DLD1 (cell line): ENCODE measurements at regions not wholly inside any gene's neighbourhood (a gene's known extent, or its start where the extent isn't known, plus 50 kb on each side); places are given as distances from the start of the nearest gene placed in this dataset.

Experiments used
- in situ Hi-C: cut with HindIII; loops from 2 replicates; pipeline ENCODE4 v1.10.0; 2017; ENCODE audit warnings: low sequenced_read_pairs

- in situ Hi-C loops: no loop called here
Observed at GRCh38 chr16:82499302-82499701, 127.5 kb upstream of the CDH13 start.

GRCh38 chr16:82497139-82497538 lies 129.6 kb upstream of the CDH13 start:
- in situ Hi-C loops: no loop called here

GRCh38 chr16:82488460-82488859 lies 138.3 kb upstream of the CDH13 start:
- in situ Hi-C loops: no loop called here

GRCh38 chr16:82481455-82481854 lies 145.3 kb upstream of the CDH13 start:
- in situ Hi-C loops: no loop called here

GRCh38 chr16:82476786-82477185 lies 150.0 kb upstream of the CDH13 start:
- in situ Hi-C loops: no loop called here

GRCh38 chr16:82470620-82471152 lies 156.1 kb upstream of the CDH13 start:
- in situ Hi-C loops: no loop called here

- in situ Hi-C loops: no loop called here
Observed at GRCh38 chr16:82470016-82470415, 156.8 kb upstream of the CDH13 start.

DNA sequence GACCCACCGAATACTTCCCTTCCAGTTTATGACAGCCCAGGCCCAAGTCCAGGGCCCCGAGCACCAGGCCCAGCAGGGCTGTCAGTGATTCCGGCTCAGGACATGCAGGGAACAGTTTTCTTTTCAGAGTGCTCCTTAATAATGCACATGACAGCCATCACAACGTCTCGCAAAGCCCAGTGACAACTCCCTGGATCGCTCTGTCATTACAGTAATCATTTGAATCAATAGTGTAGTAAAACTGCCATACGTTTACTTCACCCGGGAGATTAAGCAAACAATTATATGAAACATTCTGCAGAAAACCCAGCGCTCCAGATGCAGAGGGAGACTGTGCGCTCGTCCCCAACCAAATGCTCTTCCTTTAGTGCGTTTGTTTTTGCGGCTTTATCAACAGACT lies 162.6 kb upstream of the CDH13 start:
- in situ Hi-C loops: no loop called here

DNA sequence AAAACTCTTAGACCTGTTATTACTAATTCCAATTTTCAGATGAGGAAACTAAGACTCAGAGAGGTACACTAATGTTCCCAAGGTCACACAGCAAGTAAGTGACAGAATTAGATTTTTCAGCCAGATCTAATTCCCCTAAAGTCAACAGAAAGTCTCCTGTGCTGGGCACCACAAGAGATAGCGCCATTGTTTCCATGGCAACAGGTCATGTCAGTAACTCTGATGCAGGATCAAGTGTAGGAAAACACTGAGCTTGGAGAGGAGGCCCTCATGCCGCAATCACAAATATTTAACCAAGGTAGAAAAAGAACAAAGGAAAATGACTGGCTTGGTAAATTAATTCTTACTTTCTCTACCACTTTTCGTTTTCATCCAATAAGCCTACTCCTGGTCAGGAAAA lies 166.0 kb upstream of the CDH13 start:
- in situ Hi-C loops: no loop called here

- in situ Hi-C loops: no loop called here
Observed at GRCh38 chr16:82459580-82460256, 167.1 kb upstream of the CDH13 start.

GRCh38 chr16:82456683-82457082 lies 170.1 kb upstream of the CDH13 start:
- in situ Hi-C loops: no loop called here

GRCh38 chr16:82454566-82454965 lies 172.2 kb upstream of the CDH13 start:
- in situ Hi-C loops: no loop called here

DNA sequence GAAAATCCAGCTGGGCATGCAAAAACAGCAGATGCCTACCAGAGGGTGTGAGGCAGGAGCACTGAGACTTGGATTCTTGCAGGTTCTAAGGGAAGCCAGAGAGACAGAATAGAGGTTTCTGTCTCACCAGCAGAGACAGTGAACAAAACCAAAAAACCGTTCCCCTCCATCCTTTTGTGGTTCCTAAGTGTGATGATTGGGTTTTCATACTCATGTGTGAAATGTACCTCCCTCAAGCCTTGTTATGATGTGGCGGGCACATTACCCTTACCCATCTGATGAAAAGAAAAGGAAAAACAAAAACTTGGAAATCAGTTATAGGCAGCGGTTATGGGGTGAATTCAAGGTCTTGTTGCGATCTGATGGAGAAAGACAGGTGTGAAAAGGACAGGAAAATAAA lies 172.6 kb upstream of the CDH13 start:
- in situ Hi-C loops: no loop called here

DNA sequence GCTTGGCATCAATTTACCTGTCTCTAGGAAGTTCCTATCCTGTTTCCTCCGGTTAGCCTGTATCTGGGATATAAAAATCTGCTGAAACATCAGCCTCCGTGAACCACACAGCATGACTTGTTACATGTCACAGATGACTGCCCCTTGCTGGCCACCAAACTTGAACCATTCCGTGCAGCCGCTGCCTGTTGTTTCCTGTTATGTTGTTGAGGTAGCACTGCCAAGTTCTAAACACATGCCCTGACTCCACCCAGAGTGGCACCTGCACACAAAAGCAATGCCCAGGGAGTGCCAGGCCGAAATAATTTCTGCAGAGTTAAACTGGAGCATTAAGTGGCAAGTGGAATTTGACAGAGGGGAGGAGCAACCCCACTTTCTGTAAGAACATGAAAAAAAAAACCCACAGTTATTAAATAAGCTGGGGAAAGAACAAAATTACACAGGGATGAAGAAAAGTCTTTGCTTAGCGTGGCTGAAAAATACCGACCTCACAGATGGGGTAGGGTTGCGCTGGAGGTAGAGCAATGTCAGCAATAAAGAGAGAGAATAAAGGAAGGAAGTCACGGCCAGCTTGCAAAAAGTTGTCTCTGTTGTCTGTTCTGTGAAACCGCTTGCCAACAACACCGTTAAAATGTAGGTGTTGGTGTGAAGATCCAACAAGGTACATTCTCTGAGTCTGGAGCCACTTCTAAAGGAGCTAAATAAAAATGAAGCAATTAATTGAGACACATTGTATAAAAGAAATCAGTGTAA lies 174.6 kb upstream of the CDH13 start:
- in situ Hi-C loops: no loop called here

DNA sequence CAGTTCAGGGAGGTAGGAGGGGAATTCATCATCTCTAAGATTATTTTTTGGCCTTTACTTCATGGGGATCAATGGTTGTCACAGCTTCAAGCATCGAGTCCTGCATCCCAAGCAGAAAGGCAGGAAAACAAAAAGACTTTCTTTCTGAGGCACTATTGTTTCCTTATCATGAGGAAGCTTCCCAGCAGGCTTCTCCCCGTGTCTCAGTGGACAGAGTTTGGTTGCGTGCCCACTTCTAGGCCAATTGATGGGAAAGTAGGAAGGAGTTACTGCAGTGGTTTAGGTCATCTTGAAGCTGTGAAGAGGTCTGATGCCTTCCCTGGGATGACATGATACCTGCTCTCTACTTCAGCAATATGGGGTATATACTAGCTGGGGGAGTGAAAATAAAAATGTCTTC lies 175.3 kb upstream of the CDH13 start:
- in situ Hi-C loops: no loop called here

DNA sequence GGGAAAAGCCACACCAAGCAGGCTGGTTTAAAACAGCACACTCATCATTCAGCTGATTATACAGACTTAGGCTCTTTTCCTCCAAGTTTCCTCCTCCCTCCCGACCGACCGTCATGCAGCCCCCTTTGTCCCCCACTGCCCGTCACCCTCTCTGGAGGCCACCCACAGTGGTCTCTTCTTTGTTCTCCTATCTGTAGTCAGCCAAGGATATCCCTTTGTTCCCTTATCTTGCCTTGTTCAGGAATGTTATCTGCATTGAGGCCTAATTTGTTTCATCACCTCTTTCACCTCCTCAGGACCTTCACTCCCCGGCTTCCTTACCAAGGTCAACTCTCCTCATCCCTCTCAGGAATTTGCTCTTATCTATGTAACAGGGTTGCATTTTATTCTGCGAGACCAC lies 186.4 kb upstream of the CDH13 start:
- in situ Hi-C loops: no loop called here

DNA sequence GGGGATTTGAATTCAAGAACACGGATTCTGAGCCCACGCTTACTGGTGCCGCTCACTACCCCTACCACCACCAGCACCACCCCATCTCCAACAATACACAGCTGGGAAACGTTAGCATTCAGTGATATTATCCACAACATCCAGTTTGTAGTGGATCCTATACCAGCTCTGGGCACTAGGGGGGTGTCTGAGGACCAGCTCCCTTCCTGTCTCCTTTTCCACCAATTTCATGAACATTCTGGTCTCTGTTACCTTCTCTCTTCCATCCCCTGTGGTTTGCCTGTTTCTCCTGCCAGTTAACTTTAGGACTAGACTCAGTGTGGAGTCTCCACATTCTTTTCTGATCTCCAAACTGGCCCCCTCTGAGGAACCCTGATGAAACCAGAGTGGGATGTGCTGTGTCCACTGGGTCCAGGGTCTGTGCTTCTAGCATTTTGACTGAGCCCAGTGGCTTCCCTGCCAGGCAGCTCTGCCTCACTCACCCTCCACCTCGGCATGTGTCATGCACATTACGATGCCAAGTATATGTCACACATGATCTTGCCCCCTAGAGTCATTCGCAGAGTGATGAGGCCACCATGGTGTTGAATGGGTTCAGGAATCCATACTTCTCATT lies 187.0 kb upstream of the CDH13 start:
- in situ Hi-C loops: no loop called here

- in situ Hi-C loops: no loop called here
Observed at GRCh38 chr16:82433042-82433441, 193.7 kb upstream of the CDH13 start.

GRCh38 chr16:82432261-82432660 lies 194.5 kb upstream of the CDH13 start:
- in situ Hi-C loops: no loop called here

GRCh38 chr16:82425661-82426060 lies 201.1 kb upstream of the CDH13 start:
- in situ Hi-C loops: no loop called here

DNA sequence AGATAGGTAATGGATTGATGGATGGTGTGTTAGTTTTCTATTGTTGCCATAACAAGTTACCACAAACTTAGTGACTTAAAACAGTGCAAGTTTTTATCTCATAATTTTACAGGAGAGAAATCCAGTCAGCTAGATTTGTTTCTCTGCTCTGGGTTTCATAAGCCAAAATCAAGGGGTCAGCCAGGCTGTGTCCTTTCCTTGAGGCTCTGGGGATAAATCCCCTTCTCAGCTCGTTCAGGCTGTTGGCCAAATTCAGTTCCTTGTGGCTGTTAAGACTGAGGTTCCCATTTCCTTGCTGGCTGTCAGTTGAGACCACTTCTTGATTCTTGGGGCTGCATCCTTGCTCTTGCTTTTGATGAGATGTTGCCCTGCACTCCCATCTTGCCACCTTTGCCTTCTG lies 204.9 kb upstream of the CDH13 start:
- in situ Hi-C loops: no loop called here

GRCh38 chr16:82419332-82419731 lies 207.4 kb upstream of the CDH13 start:
- in situ Hi-C loops: no loop called here
